GM21529 (cell line): ENCODE measurements at regions not wholly inside any gene's neighbourhood (a gene's known extent, or its start where the extent isn't known, plus 50 kb on each side); places are given as distances from the start of the nearest gene placed in this dataset.
"Not testable (repeated sequence)": the region's sequence is repeated elsewhere in the genome, so short reads cannot be mapped to it uniquely, and the experiment has no call there.

Experiments
- ATAC-seq: cut with Tn5 transposase; IDR thresholded peaks from one replicate; pipeline ENCODE4 v1.9.1; 2021; ENCODE audit not compliant: unreplicated experiment

GRCh38 chr6:167467793-167468431, 143.0 kb downstream of the TTLL2 start:
- ATAC-seq: no peak

GRCh38 chr6:167469101-167469500, 144.2 kb downstream of the TTLL2 start:
- no peak for ATAC-seq

- ATAC-seq: no peak
Observed at GRCh38 chr6:167469672-167470071, 144.8 kb downstream of the TTLL2 start.

GRCh38 chr6:167470101-167470835, 145.4 kb downstream of the TTLL2 start:
- ATAC-seq: no peak

- ATAC-seq: no peak
Observed at GRCh38 chr6:167470836-167471547, 146.1 kb downstream of the TTLL2 start.

GRCh38 chr6:167471548-167471930, 146.7 kb downstream of the TTLL2 start:
- no peak for ATAC-seq

- ATAC-seq: no peak
Observed at GRCh38 chr6:167472148-167472547, 147.3 kb downstream of the TTLL2 start.

- no peak for ATAC-seq
Observed at GRCh38 chr6:167472880-167473279, 148.0 kb downstream of the TTLL2 start.

GRCh38 chr6:167474171-167474570, 149.3 kb downstream of the TTLL2 start:
- ATAC-seq: no peak

- no peak for ATAC-seq
Observed at GRCh38 chr6:167474725-167475124, 149.8 kb downstream of the TTLL2 start.

GRCh38 chr6:167475947-167476346, 151.1 kb downstream of the TTLL2 start:
- ATAC-seq: no peak

- ATAC-seq: no peak
Observed at GRCh38 chr6:167476844-167477595, 152.1 kb downstream of the TTLL2 start.

- ATAC-seq: no peak
Observed at GRCh38 chr6:167477688-167478087, 152.8 kb downstream of the TTLL2 start.

- no peak for ATAC-seq
Observed at GRCh38 chr6:167479301-167479700, 154.4 kb downstream of the TTLL2 start.

GRCh38 chr6:167479901-167480648, 155.2 kb downstream of the TTLL2 start:
- no peak for ATAC-seq

GRCh38 chr6:167481307-167481926, 156.5 kb downstream of the TTLL2 start:
- ATAC-seq: no peak

GRCh38 chr6:167482801-167483200, 157.9 kb downstream of the TTLL2 start:
- ATAC-seq: not testable (repeated sequence)

GRCh38 chr6:167485186-167485978, 160.5 kb downstream of the TTLL2 start:
- ATAC-seq: no peak
